ENCODE measurements at regions not wholly inside any gene's neighbourhood (a gene's known extent, or its start where the extent isn't known, plus 50 kb on each side); places are given as distances from the start of the nearest gene placed in this dataset.

DNA sequence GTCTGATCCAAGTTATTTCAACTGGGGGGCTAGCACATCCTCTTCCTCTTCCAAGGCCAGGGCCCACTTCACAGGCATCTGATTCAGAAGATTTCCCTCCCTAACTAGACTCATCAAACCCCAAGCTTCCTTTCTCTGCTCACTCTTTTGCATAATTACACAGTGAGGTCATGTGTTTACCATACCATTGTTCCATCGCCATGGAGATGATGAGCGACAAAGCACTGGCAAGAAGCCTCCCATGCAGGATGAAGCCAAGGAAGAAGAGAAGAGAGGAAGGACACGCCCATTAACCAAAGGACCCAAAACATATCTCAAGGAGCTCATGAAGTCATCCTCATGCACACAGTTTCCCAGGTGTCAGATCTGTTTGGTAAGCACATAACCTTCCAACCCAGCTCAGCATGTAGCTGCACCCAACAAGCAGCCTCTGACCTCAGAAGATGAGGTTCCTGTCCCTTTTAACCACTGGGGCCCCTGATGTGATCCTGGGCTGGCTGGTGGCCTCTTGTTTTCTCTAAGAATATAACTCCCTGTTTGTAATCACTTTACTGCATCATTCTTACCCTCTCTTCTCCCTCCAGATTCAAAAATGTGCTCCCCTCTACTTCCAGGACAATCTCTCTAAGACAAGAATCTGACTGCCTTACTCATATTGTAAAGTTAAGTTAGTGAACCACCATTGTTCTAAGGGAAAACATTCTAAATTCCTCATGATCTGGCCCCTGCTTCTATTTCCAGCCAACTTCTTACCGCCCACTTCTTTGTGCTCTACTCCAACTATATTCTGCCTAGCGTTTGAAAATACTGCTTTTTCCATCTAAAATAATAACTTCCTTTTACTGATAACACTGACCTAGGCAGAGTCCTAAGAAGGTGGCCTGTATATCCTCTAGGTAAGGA lies 190.1 kb downstream of the TTC32 start (continued):
- TF ChIP-seq, protein P1, sequence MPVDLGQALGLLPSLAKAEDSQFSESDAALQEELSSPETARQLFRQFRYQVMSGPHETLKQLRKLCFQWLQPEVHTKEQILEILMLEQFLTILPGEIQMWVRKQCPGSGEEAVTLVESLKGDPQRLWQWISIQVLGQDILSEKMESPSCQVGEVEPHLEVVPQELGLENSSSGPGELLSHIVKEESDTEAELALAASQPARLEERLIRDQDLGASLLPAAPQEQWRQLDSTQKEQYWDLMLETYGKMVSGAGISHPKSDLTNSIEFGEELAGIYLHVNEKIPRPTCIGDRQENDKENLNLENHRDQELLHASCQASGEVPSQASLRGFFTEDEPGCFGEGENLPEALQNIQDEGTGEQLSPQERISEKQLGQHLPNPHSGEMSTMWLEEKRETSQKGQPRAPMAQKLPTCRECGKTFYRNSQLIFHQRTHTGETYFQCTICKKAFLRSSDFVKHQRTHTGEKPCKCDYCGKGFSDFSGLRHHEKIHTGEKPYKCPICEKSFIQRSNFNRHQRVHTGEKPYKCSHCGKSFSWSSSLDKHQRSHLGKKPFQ (tag by site-specific recombination; IDR thresholded peaks at IDR 0.05) = no peak
- TF ChIP-seq ZNF37A (tag by site-specific recombination; IDR thresholded peaks at IDR 0.05) = no peak
- no peak for TF ChIP-seq ZXDB (tag by site-specific recombination; IDR thresholded peaks at IDR 0.05)
- TF ChIP-seq, protein P2, sequence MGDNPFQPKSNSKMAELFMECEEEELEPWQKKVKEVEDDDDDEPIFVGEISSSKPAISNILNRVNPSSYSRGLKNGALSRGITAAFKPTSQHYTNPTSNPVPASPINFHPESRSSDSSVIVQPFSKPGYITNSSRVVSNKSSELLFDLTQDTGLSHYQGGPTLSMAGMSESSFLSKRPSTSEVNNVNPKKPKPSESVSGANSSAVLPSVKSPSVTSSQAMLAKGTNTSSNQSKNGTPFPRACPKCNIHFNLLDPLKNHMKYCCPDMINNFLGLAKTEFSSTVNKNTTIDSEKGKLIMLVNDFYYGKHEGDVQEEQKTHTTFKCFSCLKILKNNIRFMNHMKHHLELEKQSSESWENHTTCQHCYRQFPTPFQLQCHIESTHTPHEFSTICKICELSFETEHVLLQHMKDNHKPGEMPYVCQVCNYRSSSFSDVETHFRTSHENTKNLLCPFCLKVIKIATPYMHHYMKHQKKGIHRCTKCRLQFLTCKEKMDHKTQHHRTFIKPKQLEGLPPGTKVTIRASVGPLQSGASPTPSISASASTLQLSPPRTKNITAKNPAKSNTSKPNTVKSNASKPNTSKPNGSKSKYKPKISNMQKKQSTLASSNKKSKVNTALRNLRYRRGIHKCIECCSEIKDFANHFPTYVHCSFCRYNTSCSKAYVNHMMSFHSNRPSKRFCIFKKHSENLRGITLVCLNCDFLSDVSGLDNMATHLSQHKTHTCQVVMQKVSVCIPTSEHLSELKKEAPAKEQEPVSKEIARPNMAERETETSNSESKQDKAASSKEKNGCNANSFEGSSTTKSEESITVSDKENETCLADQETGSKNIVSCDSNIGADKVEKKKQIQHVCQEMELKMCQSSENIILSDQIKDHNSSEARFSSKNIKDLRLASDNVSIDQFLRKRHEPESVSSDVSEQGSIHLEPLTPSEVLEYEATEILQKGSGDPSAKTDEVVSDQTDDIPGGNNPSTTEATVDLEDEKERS (tag by site-specific recombination; IDR thresholded peaks at IDR 0.05) = no peak
- no peak for TF ChIP-seq ZNF341 (tag by site-specific recombination; IDR thresholded peaks at IDR 0.05; ENCODE audit: low read depth)
- no peak for TF ChIP-seq GLI4 (tag by site-specific recombination; IDR thresholded peaks at IDR 0.05)
- no peak for TF ChIP-seq ZSCAN23 (tag by site-specific recombination; IDR thresholded peaks at IDR 0.05)
- 0 out of 2 replicates have a peak, but pooled peaks have one; percentile 17 for TF ChIP-seq SP3 (tag by site-specific recombination; IDR thresholded peaks at IDR 0.05)
- TF ChIP-seq KLF10 (tag by site-specific recombination; IDR thresholded peaks at IDR 0.05) = no peak
- TF ChIP-seq PRDM1 (tag by site-specific recombination; IDR thresholded peaks at IDR 0.05) = peak; percentile 56; the same call in 1 of the 2 replicates
- TF ChIP-seq ZNF501 (tag by site-specific recombination; IDR thresholded peaks at IDR 0.05) = no peak
- no peak for TF ChIP-seq YY1 (tag by site-specific recombination; IDR thresholded peaks at IDR 0.05)
- peak; percentile 58; the same call in 1 of the 2 replicates for TF ChIP-seq KLF9 (tag by site-specific recombination; IDR thresholded peaks at IDR 0.05; ENCODE audit: low read depth)
- no peak for TF ChIP-seq HOXA7 (CRISPR knock-in tag; IDR thresholded peaks at IDR 0.05; ENCODE audit: borderline replicate concordance)
- no peak for TF ChIP-seq ZBTB1 (tag by site-specific recombination; IDR thresholded peaks at IDR 0.05)
- no peak for TF ChIP-seq ZNF404 (tag by site-specific recombination; IDR thresholded peaks at IDR 0.05)
- no peak for TF ChIP-seq ZNF266 (tag by site-specific recombination; IDR thresholded peaks at IDR 0.05; ENCODE audit: low read depth)
- TF ChIP-seq, protein P3, sequence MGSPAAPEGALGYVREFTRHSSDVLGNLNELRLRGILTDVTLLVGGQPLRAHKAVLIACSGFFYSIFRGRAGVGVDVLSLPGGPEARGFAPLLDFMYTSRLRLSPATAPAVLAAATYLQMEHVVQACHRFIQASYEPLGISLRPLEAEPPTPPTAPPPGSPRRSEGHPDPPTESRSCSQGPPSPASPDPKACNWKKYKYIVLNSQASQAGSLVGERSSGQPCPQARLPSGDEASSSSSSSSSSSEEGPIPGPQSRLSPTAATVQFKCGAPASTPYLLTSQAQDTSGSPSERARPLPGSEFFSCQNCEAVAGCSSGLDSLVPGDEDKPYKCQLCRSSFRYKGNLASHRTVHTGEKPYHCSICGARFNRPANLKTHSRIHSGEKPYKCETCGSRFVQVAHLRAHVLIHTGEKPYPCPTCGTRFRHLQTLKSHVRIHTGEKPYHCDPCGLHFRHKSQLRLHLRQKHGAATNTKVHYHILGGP (tag by site-specific recombination; IDR thresholded peaks at IDR 0.05) = no peak
- TF ChIP-seq, protein P4, sequence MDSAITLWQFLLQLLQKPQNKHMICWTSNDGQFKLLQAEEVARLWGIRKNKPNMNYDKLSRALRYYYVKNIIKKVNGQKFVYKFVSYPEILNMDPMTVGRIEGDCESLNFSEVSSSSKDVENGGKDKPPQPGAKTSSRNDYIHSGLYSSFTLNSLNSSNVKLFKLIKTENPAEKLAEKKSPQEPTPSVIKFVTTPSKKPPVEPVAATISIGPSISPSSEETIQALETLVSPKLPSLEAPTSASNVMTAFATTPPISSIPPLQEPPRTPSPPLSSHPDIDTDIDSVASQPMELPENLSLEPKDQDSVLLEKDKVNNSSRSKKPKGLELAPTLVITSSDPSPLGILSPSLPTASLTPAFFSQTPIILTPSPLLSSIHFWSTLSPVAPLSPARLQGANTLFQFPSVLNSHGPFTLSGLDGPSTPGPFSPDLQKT (IDR thresholded peaks at IDR 0.05; ENCODE audit: borderline replicate concordance, low read depth, low read length) = no peak
- TF ChIP-seq, protein P5, sequence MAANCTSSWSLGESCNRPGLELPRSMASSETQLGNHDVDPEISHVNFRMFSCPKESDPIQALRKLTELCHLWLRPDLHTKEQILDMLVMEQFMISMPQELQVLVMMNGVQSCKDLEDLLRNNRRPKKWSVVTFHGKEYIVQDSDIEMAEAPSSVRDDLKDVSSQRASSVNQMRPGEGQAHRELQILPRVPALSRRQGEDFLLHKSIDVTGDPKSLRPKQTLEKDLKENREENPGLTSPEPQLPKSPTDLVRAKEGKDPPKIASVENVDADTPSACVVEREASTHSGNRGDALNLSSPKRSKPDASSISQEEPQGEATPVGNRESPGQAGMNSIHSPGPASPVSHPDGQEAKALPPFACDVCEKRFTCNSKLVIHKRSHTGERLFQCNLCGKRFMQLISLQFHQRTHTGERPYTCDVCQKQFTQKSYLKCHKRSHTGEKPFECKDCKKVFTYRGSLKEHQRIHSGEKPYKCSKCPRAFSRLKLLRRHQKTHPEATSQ (tag by site-specific recombination; IDR thresholded peaks at IDR 0.05) = no peak
- TF ChIP-seq, protein P6, sequence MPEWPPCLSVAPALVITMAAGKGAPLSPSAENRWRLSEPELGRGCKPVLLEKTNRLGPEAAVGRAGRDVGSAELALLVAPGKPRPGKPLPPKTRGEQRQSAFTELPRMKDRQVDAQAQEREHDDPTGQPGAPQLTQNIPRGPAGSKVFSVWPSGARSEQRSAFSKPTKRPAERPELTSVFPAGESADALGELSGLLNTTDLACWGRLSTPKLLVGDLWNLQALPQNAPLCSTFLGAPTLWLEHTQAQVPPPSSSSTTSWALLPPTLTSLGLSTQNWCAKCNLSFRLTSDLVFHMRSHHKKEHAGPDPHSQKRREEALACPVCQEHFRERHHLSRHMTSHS (tag by site-specific recombination; IDR thresholded peaks at IDR 0.05) = no peak
- TF ChIP-seq ZNF426 (tag by site-specific recombination; IDR thresholded peaks at IDR 0.05) = no peak
- TF ChIP-seq ZNF24 (tag by site-specific recombination; IDR thresholded peaks at IDR 0.05) = no peak
- no peak for TF ChIP-seq ZNF140 (tag by site-specific recombination; IDR thresholded peaks at IDR 0.05)
- TF ChIP-seq ZNF2 (tag by site-specific recombination; IDR thresholded peaks at IDR 0.05) = no peak
- no peak for TF ChIP-seq SALL2 (tag by site-specific recombination; IDR thresholded peaks at IDR 0.05; ENCODE audit: borderline replicate concordance)
- no peak for TF ChIP-seq SCRT1 (tag by site-specific recombination; IDR thresholded peaks at IDR 0.05; ENCODE audit: borderline replicate concordance)
- no peak for TF ChIP-seq ZNF146 (tag by site-specific recombination; IDR thresholded peaks at IDR 0.05)
- no peak for TF ChIP-seq ZNF394 (tag by site-specific recombination; IDR thresholded peaks at IDR 0.05; ENCODE audit: borderline replicate concordance)
- TF ChIP-seq ZNF585B (tag by site-specific recombination; IDR thresholded peaks at IDR 0.05) = no peak
